OCI-LY3 (cell line): ENCODE measurements at regions not wholly inside any gene's neighbourhood (a gene's known extent, or its start where the extent isn't known, plus 50 kb on each side); places are given as distances from the start of the nearest gene placed in this dataset.

Experiments used
- EZH2phosphoT487 ChIP-seq: fragments of 200-600 bp; shearing (Covaris generic); IDR thresholded peaks from 2 replicates; pipeline ENCODE4 v1.6.1; 2018; ENCODE audit warnings: antibody characterized with exemption, mixed run types, low read depth
- TF ChIP-seq, protein P1 (sequence below): fragments of 200-600, 300-600 bp; sonication (generic); IDR thresholded peaks from 2 replicates; pipeline ENCODE4 v1.5.1; 2014; ENCODE audit warnings: antibody characterized with exemption, low read length, low read depth

DNA sequence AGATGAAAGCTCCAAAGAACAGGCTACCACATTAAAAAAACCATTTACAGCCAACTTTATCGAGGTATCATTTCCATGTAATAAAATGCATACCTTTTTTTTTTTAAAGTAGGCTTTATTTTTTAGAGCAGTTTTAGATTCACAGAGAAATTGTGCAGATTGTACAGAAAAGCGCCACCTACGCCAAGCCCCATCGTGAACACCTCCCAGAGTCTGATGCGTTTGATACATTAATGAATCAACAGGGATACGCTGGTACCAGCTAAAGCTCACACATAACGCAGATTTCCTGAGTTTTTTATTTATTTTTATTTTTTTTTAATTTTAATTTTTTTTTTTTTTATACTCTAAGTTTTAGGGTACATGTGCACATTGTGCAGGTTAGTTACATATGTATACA lies 129.9 kb downstream of the KIF26A start:
- TF ChIP-seq, protein P1, sequence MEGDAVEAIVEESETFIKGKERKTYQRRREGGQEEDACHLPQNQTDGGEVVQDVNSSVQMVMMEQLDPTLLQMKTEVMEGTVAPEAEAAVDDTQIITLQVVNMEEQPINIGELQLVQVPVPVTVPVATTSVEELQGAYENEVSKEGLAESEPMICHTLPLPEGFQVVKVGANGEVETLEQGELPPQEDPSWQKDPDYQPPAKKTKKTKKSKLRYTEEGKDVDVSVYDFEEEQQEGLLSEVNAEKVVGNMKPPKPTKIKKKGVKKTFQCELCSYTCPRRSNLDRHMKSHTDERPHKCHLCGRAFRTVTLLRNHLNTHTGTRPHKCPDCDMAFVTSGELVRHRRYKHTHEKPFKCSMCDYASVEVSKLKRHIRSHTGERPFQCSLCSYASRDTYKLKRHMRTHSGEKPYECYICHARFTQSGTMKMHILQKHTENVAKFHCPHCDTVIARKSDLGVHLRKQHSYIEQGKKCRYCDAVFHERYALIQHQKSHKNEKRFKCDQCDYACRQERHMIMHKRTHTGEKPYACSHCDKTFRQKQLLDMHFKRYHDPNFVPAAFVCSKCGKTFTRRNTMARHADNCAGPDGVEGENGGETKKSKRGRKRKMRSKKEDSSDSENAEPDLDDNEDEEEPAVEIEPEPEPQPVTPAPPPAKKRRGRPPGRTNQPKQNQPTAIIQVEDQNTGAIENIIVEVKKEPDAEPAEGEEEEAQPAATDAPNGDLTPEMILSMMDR: no peak
- TF ChIP-seq EZH2phosphoT487: no peak
